Peyer's patch (tissue), 4 donors: ENCODE measurements at regions not wholly inside any gene's neighbourhood (a gene's known extent, or its start where the extent isn't known, plus 50 kb on each side); places are given as distances from the start of the nearest gene placed in this dataset.

Experiments
- POLR2A ChIP-seq, 2 donors: fragments of 450-650 bp; IDR thresholded peaks; one replicate each; pipeline ENCODE4 v1.5.1; 2017; ENCODE audit warnings: antibody characterized with exemption in 2 of 2, mild to moderate bottlenecking in 2 of 2, moderate library complexity in 2 of 2
- TF ChIP-seq, protein P1 (sequence below), 6 experiments: fragments of 450-650 bp in 4 of 6; fragments of 200-600 bp in 2 of 6; sonication (generic) in 1 of 6; IDR thresholded peaks; one replicate each; pipeline ENCODE4 v1.5.1; 2017 to 2019; ENCODE audit warnings: antibody characterized with exemption in 6 of 6, mild to moderate bottlenecking in 3 of 6, moderate library complexity in 1 of 6

DNA sequence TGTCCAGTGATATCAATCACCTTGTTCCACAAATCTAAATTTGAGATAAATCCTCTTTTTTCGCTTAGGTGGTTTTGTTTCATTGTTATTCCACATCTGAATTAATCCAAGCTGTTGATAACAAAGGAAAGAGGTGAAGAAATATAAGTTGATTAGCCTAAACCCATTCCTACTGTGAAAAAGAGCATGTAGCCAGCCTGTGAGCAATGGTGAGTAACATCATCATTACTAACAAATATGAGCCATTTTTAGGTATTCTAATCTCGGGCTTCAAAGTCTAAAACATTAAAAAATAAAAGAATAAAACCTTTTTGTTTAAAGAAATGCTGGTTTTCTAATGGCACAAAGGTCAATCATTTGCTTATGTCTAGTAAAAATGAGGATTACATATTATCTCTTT, 52.1 kb upstream of the P3H2 start:
- TF ChIP-seq, protein P1, sequence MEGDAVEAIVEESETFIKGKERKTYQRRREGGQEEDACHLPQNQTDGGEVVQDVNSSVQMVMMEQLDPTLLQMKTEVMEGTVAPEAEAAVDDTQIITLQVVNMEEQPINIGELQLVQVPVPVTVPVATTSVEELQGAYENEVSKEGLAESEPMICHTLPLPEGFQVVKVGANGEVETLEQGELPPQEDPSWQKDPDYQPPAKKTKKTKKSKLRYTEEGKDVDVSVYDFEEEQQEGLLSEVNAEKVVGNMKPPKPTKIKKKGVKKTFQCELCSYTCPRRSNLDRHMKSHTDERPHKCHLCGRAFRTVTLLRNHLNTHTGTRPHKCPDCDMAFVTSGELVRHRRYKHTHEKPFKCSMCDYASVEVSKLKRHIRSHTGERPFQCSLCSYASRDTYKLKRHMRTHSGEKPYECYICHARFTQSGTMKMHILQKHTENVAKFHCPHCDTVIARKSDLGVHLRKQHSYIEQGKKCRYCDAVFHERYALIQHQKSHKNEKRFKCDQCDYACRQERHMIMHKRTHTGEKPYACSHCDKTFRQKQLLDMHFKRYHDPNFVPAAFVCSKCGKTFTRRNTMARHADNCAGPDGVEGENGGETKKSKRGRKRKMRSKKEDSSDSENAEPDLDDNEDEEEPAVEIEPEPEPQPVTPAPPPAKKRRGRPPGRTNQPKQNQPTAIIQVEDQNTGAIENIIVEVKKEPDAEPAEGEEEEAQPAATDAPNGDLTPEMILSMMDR (IDR thresholded peaks at IDR 0.05): no peak
- TF ChIP-seq POLR2A (IDR thresholded peaks at IDR 0.05): no peak
